Fibroblast of pulmonary artery (primary cell): ENCODE measurements at regions not wholly inside any gene's neighbourhood (a gene's known extent, or its start where the extent isn't known, plus 50 kb on each side); places are given as distances from the start of the nearest gene placed in this dataset.

Experiments
- DNase-seq: peaks from one replicate; pipeline ENCODE4 v3.0.0-alpha.2; 2010; ENCODE audit warnings: low read depth
- H3K4me3 ChIP-seq: replicated peaks from 2 replicates; pipeline ENCODE4 v1.5.1; 2011; ENCODE audit warnings: low read depth, mild to moderate bottlenecking, control low read depth, low read length, moderate library complexity
- CTCF ChIP-seq: IDR thresholded peaks from 2 replicates; pipeline ENCODE4 v1.5.1; 2011; ENCODE audit warnings: mild to moderate bottlenecking, control low read depth, low read length, inconsistent platforms; ENCODE audit errors: missing control alignments

- peak; percentile 93 for DNase-seq
Measured at GRCh38 chr3:126267169-126267975, 87.0 kb upstream of the ALDH1L1 start.

DNA sequence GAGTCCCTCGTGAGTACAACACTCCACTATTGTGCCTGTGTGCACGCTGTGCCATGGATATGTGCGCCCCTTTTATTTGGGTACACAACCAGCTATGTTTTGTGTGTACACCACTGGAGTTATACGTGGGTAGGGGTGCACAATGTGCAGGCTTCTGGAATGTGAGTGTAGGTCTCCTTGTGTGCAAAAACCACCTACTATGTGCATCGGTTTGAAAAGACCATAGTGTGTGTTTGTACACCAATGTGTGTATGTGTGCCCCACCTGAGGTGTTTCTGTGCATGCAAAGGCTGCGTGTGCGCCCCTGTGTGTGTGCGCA, 86.4 kb upstream of the ALDH1L1 start:
- DNase-seq, result no peak
- no peak for TF ChIP-seq CTCF
- H3K4me3 ChIP-seq, result peak overlapping the region; percentile 42

More at GRCh38 chr3:126267169-126267975, 87.0 kb upstream of the ALDH1L1 start:
- peak overlapping the region; percentile 42 for H3K4me3 ChIP-seq
- TF ChIP-seq CTCF, result peak; percentile 10

GRCh38 chr3:126266291-126266840, 86.0 kb upstream of the ALDH1L1 start:
- TF ChIP-seq CTCF, result no peak
- no peak overlapping the region for H3K4me3 ChIP-seq

GRCh38 chr3:126264952-126265351, 84.6 kb upstream of the ALDH1L1 start:
- no peak for TF ChIP-seq CTCF
- no peak for DNase-seq
- H3K4me3 ChIP-seq, result no peak overlapping the region

More at GRCh38 chr3:126266291-126266840, 86.0 kb upstream of the ALDH1L1 start:
- peak; percentile 21 for DNase-seq

- DNase-seq, result no peak
- no peak overlapping the region for H3K4me3 ChIP-seq
- TF ChIP-seq CTCF, result no peak
Measured at GRCh38 chr3:126264381-126264780, 84.0 kb upstream of the ALDH1L1 start.

DNA sequence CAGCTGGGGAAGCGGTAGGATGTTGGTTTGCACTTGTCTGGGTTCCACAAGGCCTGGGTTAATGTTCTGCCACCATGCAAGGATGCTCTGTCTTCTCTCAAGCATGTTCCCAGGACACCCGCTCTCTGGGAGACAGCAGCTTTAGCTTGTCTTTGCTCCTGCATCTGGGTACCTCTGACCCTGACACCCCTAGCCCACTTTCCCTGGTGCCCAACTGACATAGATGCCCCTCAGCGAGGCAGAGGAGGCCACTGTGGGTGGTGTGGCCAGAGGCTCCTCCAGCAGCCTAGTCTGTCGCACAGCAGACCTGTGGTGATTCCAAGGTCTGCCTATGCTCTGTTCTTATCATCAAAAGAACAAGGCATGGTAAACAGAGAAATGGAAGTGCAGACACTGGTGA, 83.6 kb upstream of the ALDH1L1 start:
- DNase-seq, result no peak
- no peak overlapping the region for H3K4me3 ChIP-seq
- no peak for TF ChIP-seq CTCF

GRCh38 chr3:126263539-126263938, 83.2 kb upstream of the ALDH1L1 start:
- no peak for TF ChIP-seq CTCF
- no peak for DNase-seq
- H3K4me3 ChIP-seq, result no peak overlapping the region
